ENCODE measurements at regions not wholly inside any gene's neighbourhood (a gene's known extent, or its start where the extent isn't known, plus 50 kb on each side); places are given as distances from the start of the nearest gene placed in this dataset.

DNA sequence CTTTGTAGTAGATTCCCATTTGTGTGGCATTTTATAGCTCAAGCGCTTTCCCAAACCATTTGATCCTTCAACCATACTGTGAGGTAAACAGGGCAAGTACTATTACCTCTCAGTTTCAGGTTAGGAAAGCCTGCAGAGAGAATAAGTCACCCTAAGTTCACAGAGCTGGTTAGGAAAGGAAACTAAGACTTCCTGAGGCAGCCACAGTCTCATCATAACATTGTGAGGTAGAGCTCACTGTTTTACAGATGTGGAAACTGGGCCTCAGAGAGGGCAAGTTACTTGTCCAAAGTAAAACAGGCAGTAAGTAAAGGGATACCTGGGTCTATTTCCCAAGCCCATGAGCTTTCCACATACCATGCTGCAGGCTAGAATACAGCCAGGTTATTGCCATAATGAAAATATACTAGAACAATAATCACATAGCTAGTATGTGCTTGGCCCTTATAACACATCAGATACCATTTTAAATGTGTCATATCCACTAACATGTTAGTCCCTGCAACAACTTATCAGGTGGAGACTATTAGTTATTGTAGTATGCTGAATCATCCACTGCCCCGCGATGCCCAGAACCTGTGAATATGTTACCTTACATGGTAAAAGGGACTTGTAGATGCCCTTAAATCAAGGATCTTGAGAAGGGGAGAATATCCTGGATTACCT lies 150.9 kb upstream of the GRIP1 start:
- Histone ChIP-seq H3K4me2 (ENCODE audit: control insufficient read depth, extremely low read depth, insufficient read depth, low read depth, low read length) (peak overlapping the region; percentile 44), H4K20me1 (ENCODE audit: control insufficient read depth, extremely low read depth, insufficient read depth, low read length) (no peaks in the 10 kb centered on the region), H3K36me3 (ENCODE audit: control insufficient read depth in 2 of 2, extremely low read depth in 1 of 2, insufficient read depth in 2 of 2, low read length in 2 of 2) (no peaks in the 10 kb centered on the region), H3K27ac (ENCODE audit: control insufficient read depth, insufficient read depth, low read length) (peak overlapping the region; percentile 40), H3K9me3 (ENCODE audit: control insufficient read depth, low read depth, low read length) (no peaks in the 10 kb centered on the region), H2AFZ (ENCODE audit: control insufficient read depth, low read length) (peak overlapping the region; percentile 60), H3K9ac (ENCODE audit: control insufficient read depth, extremely low read depth, insufficient read depth, low read length) (no peak overlapping the region), H3K4me3 (ENCODE audit: control insufficient read depth in 2 of 3, extremely low read depth in 1 of 3, insufficient read depth in 2 of 3, low read depth in 1 of 3, low read length in 3 of 3) (no peak overlapping the region), H3K9me1 (ENCODE audit: control insufficient read depth, extremely low read depth, insufficient read depth, low read length) (no peaks in the 10 kb centered on the region), H3K27me3 (ENCODE audit: control insufficient read depth, extremely low read depth, insufficient read depth, low read length) (no peaks in the 10 kb centered on the region), H3K79me2 (ENCODE audit: control insufficient read depth, insufficient read depth, low read length) (no peaks in the 10 kb centered on the region), H3K4me1 (ENCODE audit: control insufficient read depth, extremely low read depth, insufficient read depth, low read length) (peaks cover 18% of the 10 kb centered on the region)
- TF ChIP-seq EZH2 (IDR thresholded peaks at IDR 0.05; ENCODE audit: low read length): no peak
- TF ChIP-seq, protein P1, sequence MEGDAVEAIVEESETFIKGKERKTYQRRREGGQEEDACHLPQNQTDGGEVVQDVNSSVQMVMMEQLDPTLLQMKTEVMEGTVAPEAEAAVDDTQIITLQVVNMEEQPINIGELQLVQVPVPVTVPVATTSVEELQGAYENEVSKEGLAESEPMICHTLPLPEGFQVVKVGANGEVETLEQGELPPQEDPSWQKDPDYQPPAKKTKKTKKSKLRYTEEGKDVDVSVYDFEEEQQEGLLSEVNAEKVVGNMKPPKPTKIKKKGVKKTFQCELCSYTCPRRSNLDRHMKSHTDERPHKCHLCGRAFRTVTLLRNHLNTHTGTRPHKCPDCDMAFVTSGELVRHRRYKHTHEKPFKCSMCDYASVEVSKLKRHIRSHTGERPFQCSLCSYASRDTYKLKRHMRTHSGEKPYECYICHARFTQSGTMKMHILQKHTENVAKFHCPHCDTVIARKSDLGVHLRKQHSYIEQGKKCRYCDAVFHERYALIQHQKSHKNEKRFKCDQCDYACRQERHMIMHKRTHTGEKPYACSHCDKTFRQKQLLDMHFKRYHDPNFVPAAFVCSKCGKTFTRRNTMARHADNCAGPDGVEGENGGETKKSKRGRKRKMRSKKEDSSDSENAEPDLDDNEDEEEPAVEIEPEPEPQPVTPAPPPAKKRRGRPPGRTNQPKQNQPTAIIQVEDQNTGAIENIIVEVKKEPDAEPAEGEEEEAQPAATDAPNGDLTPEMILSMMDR (optimal IDR thresholded peaks at IDR 0.05 in 1 of 3, IDR thresholded peaks at IDR 0.05 in 1 of 3, conservative IDR thresholded peaks at IDR 0.05 in 1 of 3; ENCODE audit: extremely low read depth in 1 of 3, insufficient read depth in 2 of 3, low read length in 3 of 3): no peak
- FAIRE-seq (peak; percentile 93), DNase-seq (ENCODE audit: low read depth, low spot score) (no peak)
- dilution Hi-C loops (cut with MboI; ENCODE audit: extremely low pct_ligation_motif_present, low sequenced_read_pairs): no loop called here

DNA sequence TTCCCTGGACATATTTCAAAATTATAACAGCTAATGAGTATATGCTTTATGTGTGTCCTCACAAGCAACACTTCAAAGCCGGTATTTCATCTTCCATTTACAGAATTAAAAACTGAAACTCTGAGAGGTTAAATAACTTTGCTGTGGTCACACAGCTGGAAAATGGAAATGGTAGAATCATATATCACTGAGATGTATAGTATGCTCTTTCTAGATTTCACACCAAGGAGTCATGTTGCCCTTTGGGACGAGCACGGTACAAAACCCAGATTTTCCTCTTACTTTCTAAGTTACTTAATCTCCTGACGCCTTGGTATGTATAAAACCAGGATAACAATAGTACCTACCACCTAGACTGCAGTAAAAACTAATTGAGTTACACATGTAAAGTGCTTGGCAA lies 152.6 kb upstream of the GRIP1 start:
- peaks cover 17% of the 10 kb centered on the region for H3K4me1 ChIP-seq (ENCODE audit: control insufficient read depth, extremely low read depth, insufficient read depth, low read length)
- TF ChIP-seq, protein P1 (optimal IDR thresholded peaks at IDR 0.05 in 1 of 3, IDR thresholded peaks at IDR 0.05 in 1 of 3, conservative IDR thresholded peaks at IDR 0.05 in 1 of 3; ENCODE audit: extremely low read depth in 1 of 3, insufficient read depth in 2 of 3, low read length in 3 of 3): no peak
- TF ChIP-seq EZH2 (IDR thresholded peaks at IDR 0.05; ENCODE audit: low read length): no peak
- H3K27ac ChIP-seq (ENCODE audit: control insufficient read depth, insufficient read depth, low read length): no peak overlapping the region
- H3K4me3 ChIP-seq (ENCODE audit: control insufficient read depth in 2 of 3, extremely low read depth in 1 of 3, insufficient read depth in 2 of 3, low read depth in 1 of 3, low read length in 3 of 3): no peak overlapping the region
- no peaks in the 10 kb centered on the region for H3K9me1 ChIP-seq (ENCODE audit: control insufficient read depth, extremely low read depth, insufficient read depth, low read length)
- no peaks in the 10 kb centered on the region for H3K27me3 ChIP-seq (ENCODE audit: control insufficient read depth, extremely low read depth, insufficient read depth, low read length)
- FAIRE-seq: no peak
- DNase-seq (ENCODE audit: low read depth, low spot score): no peak
- no peaks in the 10 kb centered on the region for H3K36me3 ChIP-seq (ENCODE audit: control insufficient read depth in 2 of 2, extremely low read depth in 1 of 2, insufficient read depth in 2 of 2, low read length in 2 of 2)
- dilution Hi-C loops (cut with MboI; ENCODE audit: extremely low pct_ligation_motif_present, low sequenced_read_pairs): no loop called here
- H3K9me3 ChIP-seq (ENCODE audit: control insufficient read depth, low read depth, low read length): no peaks in the 10 kb centered on the region
- no peak overlapping the region for H3K4me2 ChIP-seq (ENCODE audit: control insufficient read depth, extremely low read depth, insufficient read depth, low read depth, low read length)
- no peaks in the 10 kb centered on the region for H4K20me1 ChIP-seq (ENCODE audit: control insufficient read depth, extremely low read depth, insufficient read depth, low read length)
- H2AFZ ChIP-seq (ENCODE audit: control insufficient read depth, low read length): no peak overlapping the region
- no peak overlapping the region for H3K9ac ChIP-seq (ENCODE audit: control insufficient read depth, extremely low read depth, insufficient read depth, low read length)
- no peaks in the 10 kb centered on the region for H3K79me2 ChIP-seq (ENCODE audit: control insufficient read depth, insufficient read depth, low read length)

All from keratinocyte (primary cell).